PC-3 (cell line): ENCODE measurements at regions not wholly inside any gene's neighbourhood (a gene's known extent, or its start where the extent isn't known, plus 50 kb on each side); places are given as distances from the start of the nearest gene placed in this dataset.

Source experiments
- CTCF ChIP-seq: fragments of 300-600 bp; sonication (generic); conservative IDR thresholded peaks from 2 replicates; pipeline ENCODE4 v1.5.1; 2017; ENCODE audit warnings: antibody characterized with exemption, low read depth, mild to moderate bottlenecking, low read length
- EZH2 ChIP-seq: fragments of 300-600 bp; sonication (generic); IDR thresholded peaks from one replicate; pipeline ENCODE4 v1.6.1; 2017; ENCODE audit warnings: antibody characterized with exemption, mild to moderate bottlenecking, low read length; ENCODE audit not compliant: unreplicated experiment
- EZH2phosphoT487 ChIP-seq: fragments of 300-600 bp; sonication (generic); IDR thresholded peaks from 2 replicates; pipeline ENCODE4 v1.6.1; 2018; ENCODE audit warnings: mild to moderate bottlenecking, antibody characterized with exemption, low read length, borderline replicate concordance

- TF ChIP-seq CTCF (no peak), EZH2 (no peak), EZH2phosphoT487 (no peak)
These were observed 83.3 kb upstream of the IGSF10 start for GRCh38 chr3:151544164-151544548.
